ENCODE measurements at regions not wholly inside any gene's neighbourhood (a gene's known extent, or its start where the extent isn't known, plus 50 kb on each side); places are given as distances from the start of the nearest gene placed in this dataset.

GRCh38 chr12:18823461-18823860 is 85.5 kb downstream of the CAPZA3 start:
- POLR2A ChIA-PET, result no interaction called here

GRCh38 chr12:18824287-18824686 is 86.4 kb downstream of the CAPZA3 start:
- Histone ChIP-seq H2AFZ (ENCODE audit: control insufficient read depth, low read depth, low read length) (no peak overlapping the region), H3K79me2 (ENCODE audit: control insufficient read depth, insufficient read depth, low read length) (no peaks in the 10 kb centered on the region), H3K27me3 (replicated peaks in 1 of 2; ENCODE audit: control insufficient read depth in 2 of 2, insufficient read depth in 2 of 2, low read length in 1 of 2) (no peaks in the 10 kb centered on the region), H3K4me1 (ENCODE audit: control insufficient read depth, insufficient read depth, low read length) (no peaks in the 10 kb centered on the region), H4K20me1 (ENCODE audit: control insufficient read depth, insufficient read depth) (no peaks in the 10 kb centered on the region), H3K36me3 (ENCODE audit: control insufficient read depth in 2 of 2, insufficient read depth in 2 of 2, low read length in 1 of 2) (no peaks in the 10 kb centered on the region), H3K9ac (ENCODE audit: control insufficient read depth, insufficient read depth, low read length) (no peak overlapping the region), H3K4me2 (ENCODE audit: control insufficient read depth, insufficient read depth) (no peak overlapping the region), H3K27ac (ENCODE audit: control insufficient read depth, insufficient read depth) (no peak overlapping the region), H3K4me3 (no peak overlapping the region), H3K9me3 (replicated peaks; ENCODE audit: control insufficient read depth, insufficient read depth, low read length) (no peaks in the 10 kb centered on the region)
- POLR2A ChIA-PET, result interaction anchor here (0.6 to 0.7 kb wide), 2 partner anchors 26 to 1180 kb away, joined by 3 to 5 read pairs; no protein-coding TSS in a partner anchor
- ATAC-seq, result no peak
- no TSS peak for BruUV-seq (replicated peaks)
- FAIRE-seq, result no peak
- CTCF ChIA-PET, result interaction anchor here (1.1 kb wide), 1 partner anchor 12 kb away, joined by 3 read pairs; no protein-coding TSS in a partner anchor
- RAD21 ChIA-PET (ENCODE audit: unreplicated experiment), result no interaction called here
- SMC1A ChIA-PET (ENCODE audit: uncharacterized antibody, unreplicated experiment), result interaction anchor here (0.6 kb wide), 1 partner anchor 122 kb away, joined by 4 read pairs; no protein-coding TSS in a partner anchor
- TF ChIP-seq RELA (IDR thresholded peaks at IDR 0.05; ENCODE audit: borderline replicate concordance, partially characterized antibody), result no peak
- TF ChIP-seq RBBP5 (conservative IDR thresholded peaks at IDR 0.05), result no peak
- no peak for TF ChIP-seq STAT3 (IDR thresholded peaks at IDR 0.05; ENCODE audit: low read depth, low read length)
- no peak for TF ChIP-seq USF2 (IDR thresholded peaks at IDR 0.05; ENCODE audit: borderline replicate concordance, low read depth, low read length)
- no peak for TF ChIP-seq CREB1 (IDR thresholded peaks at IDR 0.05; ENCODE audit: low read depth)
- TF ChIP-seq ZNF384 (IDR thresholded peaks at IDR 0.05; ENCODE audit: borderline replicate concordance, low read depth, low read length), result no peak
- TF ChIP-seq NFYB (IDR thresholded peaks at IDR 0.05; ENCODE audit: insufficient read depth, low read depth, low read length), result no peak
- no peak for TF ChIP-seq KLF5 (IDR thresholded peaks at IDR 0.05; ENCODE audit: partially characterized antibody)
- no peak for TF ChIP-seq HDGF (IDR thresholded peaks at IDR 0.05)
- no peak for TF ChIP-seq ESRRA (IDR thresholded peaks at IDR 0.05; ENCODE audit: low read length)
- TF ChIP-seq ZNF274 (IDR thresholded peaks at IDR 0.05; ENCODE audit: insufficient read depth, insufficient read length), result no peak
- WGBS (ENCODE audit: insufficient coverage, insufficient replicate concordance, low lambda C conversion rate, missing lambda C conversion rate), result 19% methylated on average over 10 of the region's 11 CpGs
- intact Hi-C loops (cut with micrococcal nuclease; ENCODE audit: unreplicated experiment), result no loop called here
- in situ Hi-C loops (cut with MboI), result no loop called here
- no peak for DNase-seq (ENCODE audit: low read depth, low spot score)

More at GRCh38 chr12:18823461-18823860, 85.5 kb downstream of the CAPZA3 start:
- Histone ChIP-seq H3K9ac (ENCODE audit: control insufficient read depth, insufficient read depth, low read length) (no peak overlapping the region), H3K4me3 (no peak overlapping the region), H3K36me3 (ENCODE audit: control insufficient read depth in 2 of 2, insufficient read depth in 2 of 2, low read length in 1 of 2) (no peaks in the 10 kb centered on the region), H4K20me1 (ENCODE audit: control insufficient read depth, insufficient read depth) (no peaks in the 10 kb centered on the region), H2AFZ (ENCODE audit: control insufficient read depth, low read depth, low read length) (no peak overlapping the region), H3K4me1 (ENCODE audit: control insufficient read depth, insufficient read depth, low read length) (no peaks in the 10 kb centered on the region), H3K4me2 (ENCODE audit: control insufficient read depth, insufficient read depth) (no peak overlapping the region), H3K27ac (ENCODE audit: control insufficient read depth, insufficient read depth) (no peak overlapping the region), H3K79me2 (ENCODE audit: control insufficient read depth, insufficient read depth, low read length) (no peaks in the 10 kb centered on the region), H3K27me3 (replicated peaks in 1 of 2; ENCODE audit: control insufficient read depth in 2 of 2, insufficient read depth in 2 of 2, low read length in 1 of 2) (no peaks in the 10 kb centered on the region), H3K9me3 (replicated peaks; ENCODE audit: control insufficient read depth, insufficient read depth, low read length) (no peaks in the 10 kb centered on the region)
- FAIRE-seq, result no peak
- DNase-seq (ENCODE audit: low read depth, low spot score), result no peak
- intact Hi-C loops (cut with micrococcal nuclease; ENCODE audit: unreplicated experiment), result no loop called here
- ChIA-PET CTCF (no interaction called here), RAD21 (ENCODE audit: unreplicated experiment) (no interaction called here), SMC1A (ENCODE audit: uncharacterized antibody, unreplicated experiment) (no interaction called here)
- TF ChIP-seq SMAD5 (IDR thresholded peaks at IDR 0.05; ENCODE audit: low read depth) (no peak), NBN (IDR thresholded peaks at IDR 0.05) (no peak), ZNF384 (IDR thresholded peaks at IDR 0.05; ENCODE audit: borderline replicate concordance, low read depth, low read length) (no peak), CBX3 (IDR thresholded peaks at IDR 0.05; ENCODE audit: borderline replicate concordance, low read depth) (no peak), YY1 (IDR thresholded peaks at IDR 0.05; ENCODE audit: low read depth, low read length) (no peak), IRF4 (IDR thresholded peaks at IDR 0.05; ENCODE audit: low read depth, low read length) (no peak), BHLHE40 (IDR thresholded peaks at IDR 0.05; ENCODE audit: borderline replicate concordance in 1 of 2, low read depth in 2 of 2, low read length in 1 of 2) (no peak), BCL11A (IDR thresholded peaks at IDR 0.05; ENCODE audit: low read depth, low read length) (no peak), KDM1A (IDR thresholded peaks at IDR 0.05; ENCODE audit: borderline replicate concordance) (no peak), HDGF (IDR thresholded peaks at IDR 0.05) (no peak), EP300 (IDR thresholded peaks at IDR 0.05; ENCODE audit: borderline replicate concordance in 1 of 2, control insufficient read depth in 1 of 2, low read depth in 2 of 2, low read length in 2 of 2) (no peak), CHD2 (IDR thresholded peaks at IDR 0.05; ENCODE audit: borderline replicate concordance, low read depth, low read length) (no peak)
- no TSS peak for BruUV-seq (replicated peaks)
- 100% methylated on average over 1 of the region's 1 CpG for WGBS (ENCODE audit: insufficient coverage, insufficient replicate concordance, low lambda C conversion rate, missing lambda C conversion rate)
- ATAC-seq, result no peak
- in situ Hi-C loops (cut with MboI), result no loop called here

Data from GM12878 (cell line).